Ovary (tissue), 3 donors: ENCODE measurements at regions not wholly inside any gene's neighbourhood (a gene's known extent, or its start where the extent isn't known, plus 50 kb on each side); places are given as distances from the start of the nearest gene placed in this dataset.

ENCODE experiments used
- EP300 ChIP-seq: sonication (generic); formaldehyde crosslinking; IDR thresholded peaks from one replicate; pipeline ENCODE4 v1.6.1; 2017; ENCODE audit warnings: antibody characterized with exemption
- TF ChIP-seq, protein P1 (sequence below), 3 donors: fragments of 450-650 bp in 2 of 3; fragments of 200-600 bp in 1 of 3; IDR thresholded peaks; one replicate each; pipeline versions ENCODE4 v1.5.1 to v1.8.0; 2016 to 2022; ENCODE audit warnings: antibody characterized with exemption in 3 of 3, mild to moderate bottlenecking in 1 of 3
- donor health status: DM: no; HTN: no; CAD: no.

- TF ChIP-seq, protein P1, sequence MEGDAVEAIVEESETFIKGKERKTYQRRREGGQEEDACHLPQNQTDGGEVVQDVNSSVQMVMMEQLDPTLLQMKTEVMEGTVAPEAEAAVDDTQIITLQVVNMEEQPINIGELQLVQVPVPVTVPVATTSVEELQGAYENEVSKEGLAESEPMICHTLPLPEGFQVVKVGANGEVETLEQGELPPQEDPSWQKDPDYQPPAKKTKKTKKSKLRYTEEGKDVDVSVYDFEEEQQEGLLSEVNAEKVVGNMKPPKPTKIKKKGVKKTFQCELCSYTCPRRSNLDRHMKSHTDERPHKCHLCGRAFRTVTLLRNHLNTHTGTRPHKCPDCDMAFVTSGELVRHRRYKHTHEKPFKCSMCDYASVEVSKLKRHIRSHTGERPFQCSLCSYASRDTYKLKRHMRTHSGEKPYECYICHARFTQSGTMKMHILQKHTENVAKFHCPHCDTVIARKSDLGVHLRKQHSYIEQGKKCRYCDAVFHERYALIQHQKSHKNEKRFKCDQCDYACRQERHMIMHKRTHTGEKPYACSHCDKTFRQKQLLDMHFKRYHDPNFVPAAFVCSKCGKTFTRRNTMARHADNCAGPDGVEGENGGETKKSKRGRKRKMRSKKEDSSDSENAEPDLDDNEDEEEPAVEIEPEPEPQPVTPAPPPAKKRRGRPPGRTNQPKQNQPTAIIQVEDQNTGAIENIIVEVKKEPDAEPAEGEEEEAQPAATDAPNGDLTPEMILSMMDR (IDR thresholded peaks at IDR 0.05): no peak
- no peak for TF ChIP-seq EP300
Observed at GRCh38 chr5:173765029-173765644, 123.0 kb upstream of the CPEB4 start.
